HG03571 (cell line): ENCODE measurements at regions not wholly inside any gene's neighbourhood (a gene's known extent, or its start where the extent isn't known, plus 50 kb on each side); places are given as distances from the start of the nearest gene placed in this dataset.

Experiments used
- ATAC-seq: cut with Tn5 transposase; IDR thresholded peaks from one replicate; pipeline ENCODE4 v1.9.1; 2021; ENCODE audit not compliant: unreplicated experiment

GRCh38 chr5:93120771-93121170 lies 460.2 kb downstream of the NR2F1-AS1 start:
- ATAC-seq, result no peak

DNA sequence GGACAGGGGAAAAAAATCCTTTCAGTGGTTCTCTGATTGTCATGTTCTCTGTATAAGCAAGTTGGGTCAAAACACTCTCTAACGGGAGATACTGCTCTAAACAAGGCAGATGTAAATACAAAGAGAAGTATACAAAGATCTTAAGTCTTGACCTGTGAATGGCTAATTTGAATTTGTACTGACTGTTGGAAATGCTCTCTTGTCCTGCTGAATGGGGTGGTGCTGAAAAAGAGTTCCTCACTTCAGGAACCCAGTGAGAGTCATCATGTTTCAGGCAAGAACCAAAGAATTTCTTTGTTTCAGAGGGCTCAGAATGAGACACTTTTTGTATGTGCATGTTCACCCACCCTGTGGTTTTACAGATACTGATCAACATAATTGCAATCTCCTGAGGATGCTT lies 461.0 kb downstream of the NR2F1-AS1 start:
- no peak for ATAC-seq

DNA sequence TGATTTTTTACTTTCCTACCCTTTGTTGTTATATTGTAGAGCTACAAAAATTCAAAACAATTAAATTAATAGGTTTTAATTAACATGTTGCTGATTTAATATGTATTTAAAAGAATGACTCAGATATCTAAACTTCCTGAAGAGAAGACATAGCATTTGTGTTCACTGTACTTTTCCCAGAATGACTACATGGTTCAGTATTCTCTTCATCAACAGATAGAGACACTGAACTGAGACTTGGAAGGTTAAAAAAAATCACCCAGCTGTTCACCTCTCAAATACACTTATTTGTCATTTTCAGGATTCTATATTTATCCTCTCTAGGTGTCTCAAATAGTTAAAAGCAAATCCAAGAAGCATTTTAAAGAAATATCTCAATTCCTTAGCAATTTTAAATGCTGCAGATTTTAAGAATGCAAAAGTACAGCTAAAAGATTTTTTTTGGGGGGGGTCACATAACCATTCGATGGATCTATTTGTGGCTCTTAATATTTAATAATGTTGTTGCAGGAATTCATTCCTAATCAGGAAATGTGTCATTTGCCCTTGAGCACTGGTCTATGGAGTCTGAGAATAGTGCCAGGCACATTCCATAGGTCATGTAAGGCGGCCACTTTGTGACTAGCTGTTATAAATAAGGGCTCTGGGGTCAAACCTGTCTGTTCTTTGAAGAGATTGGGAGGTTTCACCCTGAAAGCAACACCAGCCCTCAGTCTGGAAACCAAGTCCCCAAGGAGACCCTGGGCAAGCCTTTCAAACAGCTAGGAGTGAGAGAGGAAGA lies 463.1 kb downstream of the NR2F1-AS1 start:
- no peak for ATAC-seq

- ATAC-seq, result no peak
These were observed 473.1 kb downstream of the NR2F1-AS1 start for GRCh38 chr5:93107805-93108520.

- ATAC-seq, result no peak
These were observed 473.9 kb downstream of the NR2F1-AS1 start for GRCh38 chr5:93107141-93107540.

GRCh38 chr5:93101661-93102060 lies 479.4 kb downstream of the NR2F1-AS1 start:
- ATAC-seq, result no peak

DNA sequence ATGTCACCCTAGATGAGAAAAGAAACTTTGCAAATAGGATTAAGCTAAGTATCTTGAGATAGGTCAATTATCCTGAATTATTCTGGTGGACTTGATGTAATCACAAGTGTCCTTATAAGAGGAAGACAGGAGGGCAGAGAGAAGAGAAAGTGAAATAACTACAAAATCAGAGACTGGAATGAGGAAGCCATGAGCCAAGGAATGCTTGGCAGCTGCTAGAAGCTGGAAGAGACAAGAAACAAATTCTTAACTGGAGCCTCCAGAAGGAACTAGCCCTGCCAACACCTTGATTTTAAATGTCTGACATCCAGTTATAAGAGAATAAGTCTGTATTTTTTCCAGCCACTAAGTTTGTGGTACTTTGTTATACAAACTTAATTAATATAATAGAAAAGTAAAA lies 480.0 kb downstream of the NR2F1-AS1 start:
- no peak for ATAC-seq

DNA sequence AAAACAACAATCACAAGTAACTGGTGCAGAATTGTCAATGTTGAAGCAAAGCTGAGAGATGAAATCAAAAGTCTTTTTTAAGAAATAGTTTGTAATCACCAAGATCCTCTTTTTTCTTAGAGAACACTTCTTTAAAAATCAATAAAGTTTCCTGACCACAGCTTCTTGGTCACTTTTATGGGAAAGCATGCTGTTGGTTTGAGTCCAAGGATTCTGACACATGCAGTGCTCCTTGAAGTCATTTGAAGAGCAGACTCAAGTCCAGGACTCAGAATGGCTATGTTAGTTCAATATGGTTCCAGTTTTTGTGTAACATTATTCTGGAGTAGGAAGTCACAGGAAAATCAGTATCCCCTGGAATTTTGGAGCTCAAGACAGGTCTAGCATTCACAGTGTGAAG lies 480.6 kb downstream of the NR2F1-AS1 start:
- ATAC-seq, result no peak

DNA sequence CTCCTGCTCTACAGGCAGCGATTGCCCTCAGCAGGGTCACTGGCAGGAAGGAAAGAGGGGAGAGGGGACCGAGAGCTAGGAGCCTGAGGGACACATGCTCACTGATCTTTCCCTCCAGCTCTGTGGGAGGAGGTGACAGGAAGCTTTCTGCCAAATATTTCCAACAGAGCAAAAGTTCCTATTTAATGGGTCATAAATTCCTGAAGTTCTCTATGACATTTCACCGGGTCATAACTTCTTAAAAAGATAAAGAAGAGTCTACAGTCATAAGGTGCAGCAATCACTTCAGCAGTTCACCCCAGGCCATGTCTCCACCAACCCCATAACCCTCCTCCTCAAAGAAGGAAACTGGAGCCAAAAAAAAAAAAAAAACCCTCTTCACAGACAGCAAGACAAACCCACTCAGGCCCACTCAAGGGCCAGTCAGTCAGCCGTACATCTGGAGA lies 481.1 kb downstream of the NR2F1-AS1 start:
- ATAC-seq, result no peak

GRCh38 chr5:93096561-93096960 lies 484.5 kb downstream of the NR2F1-AS1 start:
- ATAC-seq, result no peak

DNA sequence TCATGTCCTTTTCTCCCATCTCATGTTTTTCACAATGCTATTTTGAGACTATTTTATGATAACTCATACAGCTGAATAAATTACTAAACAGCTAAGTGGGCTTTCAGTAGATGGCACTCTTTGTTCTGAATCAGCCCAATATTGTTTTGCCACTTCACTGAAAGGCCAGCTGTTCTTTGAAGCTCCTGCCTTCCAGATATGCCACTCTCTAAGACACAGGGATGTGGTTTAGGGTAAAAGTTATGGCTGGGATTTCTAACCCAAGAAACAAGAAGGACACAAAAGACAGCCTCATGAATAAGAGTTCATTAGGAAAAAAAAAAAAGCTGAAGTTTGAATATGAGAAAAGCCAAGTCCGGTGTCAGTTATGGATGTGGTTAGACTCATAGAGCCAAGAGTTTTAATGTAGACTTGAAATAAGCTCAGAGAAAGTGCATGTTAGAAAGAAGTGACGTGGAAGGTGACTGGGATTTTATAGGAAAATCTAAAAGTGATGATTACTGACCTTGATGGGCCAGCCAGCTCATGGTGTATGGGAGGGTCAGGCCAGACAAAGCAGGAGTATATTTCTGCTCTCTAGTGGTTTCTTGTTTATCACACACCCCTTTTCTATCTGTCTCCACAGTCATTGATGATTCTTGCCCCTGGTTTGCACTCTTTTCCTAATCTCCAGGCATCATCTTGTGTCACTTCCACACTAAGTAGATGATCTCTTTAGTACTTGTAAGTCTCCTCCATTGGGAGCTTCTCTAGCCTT lies 488.5 kb downstream of the NR2F1-AS1 start:
- no peak for ATAC-seq

DNA sequence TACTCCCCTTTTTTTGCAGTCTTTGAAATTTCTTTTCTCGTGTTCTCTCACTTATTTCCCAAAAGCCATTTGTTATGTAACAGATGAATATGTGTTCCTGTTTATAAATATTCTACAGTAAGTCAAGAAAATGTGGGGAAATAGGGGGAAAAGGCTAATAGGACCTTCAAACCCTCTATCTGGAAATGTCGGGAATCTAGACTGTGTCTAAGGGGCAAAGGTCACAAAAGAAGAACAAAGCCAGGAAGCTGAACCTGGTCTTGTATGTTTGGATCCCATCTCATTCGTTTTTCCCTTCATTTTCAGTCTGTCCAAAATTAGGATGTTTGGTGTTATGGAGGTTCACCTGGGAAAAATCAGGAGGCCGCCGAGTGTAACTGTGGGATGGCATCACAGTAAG lies 490.3 kb downstream of the NR2F1-AS1 start:
- ATAC-seq, result no peak

DNA sequence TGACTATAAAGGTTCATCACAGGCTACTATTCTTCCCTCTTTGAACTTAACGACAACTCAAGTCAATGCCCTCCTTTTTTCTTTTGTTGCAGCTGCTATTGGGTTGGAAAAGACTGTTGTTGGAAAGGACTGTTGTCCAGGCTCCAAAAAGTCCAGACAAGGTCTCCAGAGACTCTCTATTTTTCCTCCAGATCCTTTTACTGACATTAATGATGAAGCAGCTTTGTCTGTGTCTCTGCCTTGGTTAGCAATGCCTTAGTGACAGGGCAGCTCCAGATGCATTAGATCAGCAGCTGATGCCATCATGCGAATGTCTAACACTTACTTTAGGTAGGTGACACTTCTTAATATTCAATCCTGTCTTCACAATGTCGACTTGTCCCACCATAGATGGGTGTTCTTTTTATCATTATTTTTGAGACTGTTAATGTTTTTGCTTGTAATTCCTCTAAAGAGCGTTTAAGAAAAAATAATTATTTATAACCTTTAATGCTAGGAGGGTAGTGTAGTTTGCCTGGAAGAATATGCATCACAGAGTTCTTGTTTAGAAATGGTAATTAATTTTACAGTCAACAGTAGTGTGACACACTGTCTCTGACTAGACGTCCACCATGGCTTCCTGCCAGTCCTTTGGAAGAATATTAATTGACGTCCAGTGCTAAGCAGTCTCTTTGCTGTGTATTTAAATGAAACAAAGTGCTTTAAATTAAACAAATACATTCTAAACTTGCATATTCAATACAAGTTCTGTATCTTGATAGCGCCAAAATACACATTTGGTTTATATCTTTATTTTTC lies 492.2 kb downstream of the NR2F1-AS1 start:
- ATAC-seq, result no peak

DNA sequence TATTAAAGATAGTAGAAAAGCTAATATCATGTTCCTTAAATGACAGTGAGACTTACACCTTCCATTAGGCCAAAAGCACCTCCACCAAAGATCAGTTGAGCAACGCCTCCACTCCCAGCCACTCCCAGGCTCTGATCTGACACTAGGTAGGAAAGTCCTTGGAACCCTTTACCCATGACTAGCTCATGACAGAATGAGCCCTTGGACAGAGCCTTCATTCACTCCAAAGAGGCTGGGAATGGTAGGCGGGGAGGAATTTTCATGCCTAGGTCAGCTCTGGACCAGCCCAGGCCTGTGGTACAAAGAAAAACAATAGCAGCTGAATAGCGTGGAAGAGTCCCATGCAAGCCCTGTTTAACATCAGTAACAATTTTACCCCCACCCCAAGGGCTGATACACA lies 493.7 kb downstream of the NR2F1-AS1 start:
- no peak for ATAC-seq

DNA sequence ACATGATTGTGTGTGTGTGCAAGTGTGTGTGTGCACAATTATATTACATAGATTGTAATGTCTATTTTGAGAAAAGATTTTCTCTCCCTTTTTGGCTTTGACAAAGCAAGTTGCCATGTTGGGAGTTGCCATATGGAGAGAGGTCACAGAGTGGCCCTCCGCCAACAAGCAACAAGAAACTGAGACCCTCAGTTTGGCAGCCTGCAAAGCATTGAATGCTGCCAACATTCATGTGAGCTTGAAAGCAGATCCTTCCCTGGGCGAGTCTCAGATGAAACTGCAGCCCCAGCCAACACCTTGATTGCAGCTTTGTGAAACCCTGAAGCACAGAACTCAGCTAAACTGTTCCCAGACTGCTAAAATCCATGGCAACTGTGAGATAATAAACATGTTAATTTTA lies 498.0 kb downstream of the NR2F1-AS1 start:
- ATAC-seq, result no peak

- ATAC-seq, result no peak
These were observed 502.0 kb downstream of the NR2F1-AS1 start for GRCh38 chr5:93079046-93079445.

GRCh38 chr5:93078082-93079038 lies 502.7 kb downstream of the NR2F1-AS1 start:
- no peak for ATAC-seq

DNA sequence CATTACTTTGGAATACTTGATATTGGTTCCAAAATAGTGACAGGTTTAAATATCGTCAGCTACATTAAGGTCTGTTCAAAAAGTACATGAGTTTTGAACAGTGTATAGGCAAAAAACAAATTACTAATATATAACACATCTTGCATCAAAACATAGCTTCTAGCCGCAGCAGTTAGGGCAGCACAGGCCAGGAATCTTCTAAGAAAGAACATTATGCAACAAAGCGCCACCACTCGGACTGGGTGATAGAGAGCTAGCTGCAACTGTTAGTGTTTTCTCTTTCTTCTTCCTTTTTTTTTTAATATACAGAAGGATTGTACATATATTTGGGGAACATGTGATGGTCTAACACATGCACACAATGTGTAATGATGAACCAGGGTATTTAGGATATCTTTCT lies 504.5 kb downstream of the NR2F1-AS1 start:
- no peak for ATAC-seq

GRCh38 chr5:93076096-93076495 lies 504.9 kb downstream of the NR2F1-AS1 start:
- no peak for ATAC-seq

- no peak for ATAC-seq
These were observed 507.5 kb downstream of the NR2F1-AS1 start for GRCh38 chr5:93073547-93073946.
